Globus pallidus (tissue), 1 donor: ENCODE measurements at regions not wholly inside any gene's neighbourhood (a gene's known extent, or its start where the extent isn't known, plus 50 kb on each side); places are given as distances from the start of the nearest gene placed in this dataset.
"Not testable (repeated sequence)": the region's sequence is repeated elsewhere in the genome, so short reads cannot be mapped to it uniquely, and the experiment has no call there.

ENCODE experiments used
- DNase-seq: peaks from one replicate; pipeline ENCODE4 v3.0.0-alpha.2; 2015; ENCODE audit warnings: low spot score

DNA sequence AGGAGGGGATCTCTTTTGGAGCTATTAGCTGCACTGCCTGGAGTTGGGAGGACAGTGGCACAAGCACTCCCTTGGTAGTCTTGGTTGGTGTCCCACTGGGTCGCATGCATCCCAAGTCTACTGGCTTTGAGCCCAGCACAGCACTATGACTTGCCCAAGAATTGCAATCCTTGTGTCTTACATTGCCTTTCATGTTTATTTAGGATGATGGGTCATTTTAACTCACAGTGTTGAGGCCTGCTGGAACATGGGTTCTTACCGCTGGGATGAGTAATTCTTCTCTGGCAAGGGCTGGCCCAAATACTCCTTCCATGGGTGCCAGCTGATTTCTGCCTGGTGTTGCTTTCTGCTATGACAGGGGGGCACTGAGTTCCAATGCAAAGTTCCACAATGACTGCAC is 185.5 kb downstream of the TEX13C start:
- no peak for DNase-seq

DNA sequence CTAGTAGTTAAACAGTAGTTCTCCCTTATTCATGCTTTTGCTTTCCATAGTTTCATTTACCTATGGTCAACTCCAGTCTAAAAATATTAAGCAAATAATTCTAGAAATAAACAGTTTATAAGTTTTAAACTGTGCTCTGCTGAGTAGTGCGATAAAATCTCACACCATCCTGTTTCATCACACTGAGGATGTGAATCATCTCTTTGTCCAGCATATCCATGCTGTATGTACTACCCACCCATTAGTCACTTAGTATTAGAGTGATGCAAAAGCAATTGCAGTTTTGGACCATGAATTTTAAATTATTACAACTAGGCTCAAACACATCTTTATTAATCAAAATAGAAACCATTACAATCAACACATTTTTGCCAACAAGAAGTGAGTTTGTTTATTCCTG is 187.4 kb downstream of the TEX13C start:
- DNase-seq = no peak

DNA sequence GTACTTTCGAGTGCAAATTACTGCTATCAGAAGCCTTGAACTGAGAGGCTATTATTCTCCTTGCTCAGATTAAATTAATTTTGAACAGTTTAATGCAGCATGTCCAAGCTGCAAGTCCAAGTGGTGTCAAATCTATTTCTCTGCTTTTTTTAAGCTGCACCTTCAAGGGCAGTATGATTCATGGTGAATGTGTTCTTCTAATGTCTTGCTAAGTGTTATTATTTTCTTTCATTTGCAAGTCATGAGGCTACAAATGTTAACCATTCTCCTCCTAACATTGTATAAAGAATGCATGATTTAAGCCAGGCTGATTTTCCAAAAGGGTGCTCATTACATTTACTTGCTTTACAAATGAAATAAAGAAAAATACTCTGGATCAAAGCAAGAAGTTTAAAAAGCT is 200.4 kb downstream of the TEX13C start:
- DNase-seq = no peak

GRCh38 chrX:125522752-125523151 is 203.1 kb downstream of the TEX13C start:
- DNase-seq = no peak

DNA sequence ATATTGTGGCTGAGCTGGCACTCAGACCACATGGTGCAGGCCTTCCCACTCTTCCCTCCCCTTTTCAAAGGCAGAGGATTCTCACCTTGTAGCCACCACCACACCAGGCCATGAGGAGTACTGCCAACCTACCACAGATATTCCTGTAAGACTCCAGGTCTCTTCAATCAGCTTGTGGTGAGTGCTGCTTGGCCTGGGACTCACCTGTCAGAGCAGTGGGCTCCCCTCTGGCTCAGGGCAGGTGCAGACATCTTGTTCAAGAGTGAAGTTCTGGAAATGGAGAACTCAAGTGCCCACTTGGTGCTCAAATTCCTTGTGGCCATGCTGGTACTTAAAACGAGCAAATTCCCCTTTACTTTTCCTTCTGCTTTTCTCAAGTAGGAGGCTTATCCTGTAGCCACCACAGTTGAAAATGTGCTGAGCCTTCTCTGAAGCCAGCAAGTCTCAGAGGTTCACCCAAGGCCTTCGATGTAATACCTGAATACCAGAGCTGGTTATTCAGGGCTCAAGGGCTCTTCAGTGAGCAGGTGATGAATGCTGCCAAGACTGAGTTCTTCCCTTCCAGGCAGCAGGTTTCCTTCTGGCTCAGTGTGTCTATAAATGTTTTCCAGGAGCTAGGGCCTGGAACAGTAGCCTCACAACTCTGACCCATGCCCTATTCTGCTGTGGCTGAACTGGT is 212.9 kb downstream of the TEX13C start:
- DNase-seq = no peak

DNA sequence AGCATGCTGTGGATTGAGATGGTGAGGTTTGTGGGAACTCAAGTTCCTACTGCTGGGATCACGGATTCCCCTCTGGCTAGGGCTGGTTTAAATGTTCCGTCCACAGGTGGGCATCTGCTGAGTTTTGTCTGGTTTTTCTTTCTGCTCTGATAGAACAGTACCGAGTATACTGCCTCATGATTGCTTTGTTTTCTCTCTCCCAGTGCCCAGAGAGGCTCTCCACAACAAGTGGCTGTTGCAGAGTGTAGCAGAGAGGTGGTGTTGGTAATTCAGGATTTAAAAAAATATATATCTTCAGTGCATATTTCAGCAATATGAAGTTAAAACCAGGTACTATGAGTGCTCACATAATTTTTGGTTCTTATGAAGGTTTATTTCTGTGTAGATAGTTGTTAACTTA is 213.7 kb downstream of the TEX13C start:
- DNase-seq = no peak

DNA sequence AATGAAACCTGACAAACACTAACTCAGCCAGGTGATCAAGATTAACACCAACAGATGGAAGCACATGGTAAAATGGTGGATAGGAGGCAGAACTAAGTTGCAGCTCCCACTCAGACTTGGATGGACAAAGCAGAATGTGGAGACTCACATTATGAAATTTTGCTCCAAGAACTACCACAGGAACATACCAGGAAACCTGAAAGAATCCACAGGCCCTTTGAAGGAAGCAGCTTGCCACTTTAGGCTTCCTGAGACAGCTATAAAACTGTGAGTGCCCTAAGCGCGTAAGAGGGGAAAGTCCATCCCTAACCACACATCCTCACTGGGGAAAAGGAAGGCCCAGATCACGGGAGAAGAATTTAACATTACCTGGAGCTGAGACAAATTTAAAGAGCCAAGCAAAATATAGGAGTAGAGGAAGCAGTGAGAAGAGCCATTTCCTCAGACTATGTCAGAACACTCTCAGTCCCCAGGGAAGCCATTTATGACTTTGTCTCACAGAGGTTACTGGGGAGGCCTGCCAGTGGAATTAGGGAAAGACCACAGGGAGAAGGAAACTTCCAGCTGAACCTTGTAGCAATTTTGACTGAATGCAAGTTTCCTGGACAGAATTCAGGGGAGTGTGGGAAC is 224.5 kb downstream of the TEX13C start:
- no peak for DNase-seq

DNA sequence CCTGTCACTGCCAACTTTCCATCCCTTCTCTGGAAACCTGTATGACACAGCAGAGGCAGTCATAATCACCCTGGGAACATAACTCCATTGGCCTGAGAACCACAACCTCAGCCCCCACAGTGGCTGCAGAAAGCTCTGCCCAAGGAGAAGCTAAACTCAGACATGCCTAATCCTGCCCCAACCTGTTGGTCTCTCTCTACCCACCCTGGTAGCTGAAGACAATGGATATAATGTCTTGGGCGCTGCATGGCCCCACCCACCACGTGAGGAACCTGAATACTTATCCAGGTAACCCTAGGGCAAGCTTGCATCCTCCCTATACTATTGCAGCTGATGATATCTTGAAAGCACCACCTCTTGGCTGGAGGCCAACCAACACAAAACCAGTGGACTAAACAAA is 225.2 kb downstream of the TEX13C start:
- DNase-seq = no peak

DNA sequence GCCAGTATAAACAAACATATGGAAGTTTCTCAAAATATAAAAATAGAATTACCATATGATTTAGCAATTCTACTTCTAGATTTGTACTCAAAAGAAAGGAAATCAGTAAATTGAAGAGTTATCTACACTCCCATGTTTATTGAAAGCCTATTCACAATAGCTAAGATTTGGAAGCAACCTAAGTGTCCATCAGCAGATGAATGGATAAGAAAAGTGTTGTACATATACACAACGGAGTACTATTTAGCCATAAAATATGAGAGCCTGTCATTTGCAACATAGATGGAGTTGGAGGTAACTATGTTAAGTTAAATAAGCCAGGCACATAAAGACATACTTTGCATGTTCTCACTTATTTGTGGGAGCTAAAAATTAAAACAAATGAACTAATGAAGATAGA is 257.8 kb downstream of the TEX13C start:
- no peak for DNase-seq

DNA sequence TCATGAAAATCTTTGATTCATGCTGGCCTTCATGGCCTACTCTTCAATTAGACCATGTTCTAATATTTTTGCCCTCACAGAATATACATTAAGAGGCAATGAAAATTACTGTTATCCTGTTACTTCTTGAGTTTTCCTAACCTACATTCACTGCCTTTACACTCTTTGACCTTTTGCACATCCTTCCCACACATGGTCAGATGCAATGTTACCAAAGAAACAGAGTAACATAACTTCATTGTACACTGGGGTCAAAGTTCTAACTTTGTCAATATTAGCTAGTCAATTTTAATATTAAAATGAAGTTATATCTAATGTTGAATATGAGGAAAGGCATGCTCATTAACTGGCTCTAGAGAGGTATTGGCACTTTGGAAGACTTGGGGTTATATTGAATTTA is 284.8 kb downstream of the TEX13C start:
- no peak for DNase-seq

DNA sequence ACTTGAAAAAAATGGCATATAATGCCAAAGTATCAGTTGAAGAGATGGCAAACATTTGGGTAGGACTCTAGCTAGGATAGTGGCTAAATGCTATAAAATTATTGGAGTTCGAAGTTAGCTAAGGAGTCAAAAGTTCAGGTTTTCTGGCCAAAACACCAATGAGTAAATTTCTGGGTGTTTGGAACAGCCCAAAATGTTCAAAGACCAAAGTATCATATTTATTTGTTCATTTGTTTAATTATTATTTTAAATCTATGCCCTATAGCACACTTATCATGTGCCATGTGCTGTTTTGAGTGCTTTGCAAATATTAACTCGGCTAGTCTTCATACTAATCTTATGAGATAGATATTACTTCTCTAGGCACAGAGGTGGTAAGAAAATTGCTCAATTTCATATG is 285.5 kb downstream of the TEX13C start:
- DNase-seq = no peak

DNA sequence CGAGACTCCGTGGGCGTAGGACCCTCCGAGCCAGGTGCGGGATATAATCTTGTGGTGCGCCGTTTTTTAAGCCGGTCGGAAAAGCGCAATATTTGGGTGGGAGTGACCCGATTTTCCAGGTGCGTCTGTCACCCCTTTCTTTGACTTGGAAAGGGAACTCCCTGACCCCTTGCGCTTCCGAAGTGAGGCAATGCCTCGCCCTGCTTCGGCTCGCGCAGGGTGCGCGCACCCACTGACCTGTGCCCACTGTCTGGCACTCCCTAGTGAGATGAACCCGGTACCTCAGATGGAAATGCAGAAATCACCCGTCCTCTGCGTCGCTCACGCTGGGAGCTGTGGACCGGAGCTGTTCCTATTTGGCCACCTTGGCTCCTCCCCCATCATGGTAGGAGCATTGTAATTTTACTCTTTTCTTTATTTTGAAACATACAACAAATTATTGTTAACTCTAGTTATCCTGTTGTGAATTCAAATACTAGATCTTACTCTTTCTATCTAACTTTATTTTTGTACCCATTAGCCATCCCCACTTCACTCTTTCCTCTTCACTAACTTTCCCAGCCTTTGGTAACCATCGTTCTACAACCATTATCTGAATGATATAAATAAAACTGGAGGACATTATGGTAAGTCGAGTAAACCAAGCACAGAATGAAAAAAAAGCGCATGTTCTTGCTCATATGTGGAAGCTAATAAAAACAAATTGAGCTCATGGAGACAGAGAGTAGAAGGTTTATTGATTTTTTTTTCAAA is 295.1 kb downstream of the TEX13C start:
- DNase-seq = not testable (repeated sequence)

DNA sequence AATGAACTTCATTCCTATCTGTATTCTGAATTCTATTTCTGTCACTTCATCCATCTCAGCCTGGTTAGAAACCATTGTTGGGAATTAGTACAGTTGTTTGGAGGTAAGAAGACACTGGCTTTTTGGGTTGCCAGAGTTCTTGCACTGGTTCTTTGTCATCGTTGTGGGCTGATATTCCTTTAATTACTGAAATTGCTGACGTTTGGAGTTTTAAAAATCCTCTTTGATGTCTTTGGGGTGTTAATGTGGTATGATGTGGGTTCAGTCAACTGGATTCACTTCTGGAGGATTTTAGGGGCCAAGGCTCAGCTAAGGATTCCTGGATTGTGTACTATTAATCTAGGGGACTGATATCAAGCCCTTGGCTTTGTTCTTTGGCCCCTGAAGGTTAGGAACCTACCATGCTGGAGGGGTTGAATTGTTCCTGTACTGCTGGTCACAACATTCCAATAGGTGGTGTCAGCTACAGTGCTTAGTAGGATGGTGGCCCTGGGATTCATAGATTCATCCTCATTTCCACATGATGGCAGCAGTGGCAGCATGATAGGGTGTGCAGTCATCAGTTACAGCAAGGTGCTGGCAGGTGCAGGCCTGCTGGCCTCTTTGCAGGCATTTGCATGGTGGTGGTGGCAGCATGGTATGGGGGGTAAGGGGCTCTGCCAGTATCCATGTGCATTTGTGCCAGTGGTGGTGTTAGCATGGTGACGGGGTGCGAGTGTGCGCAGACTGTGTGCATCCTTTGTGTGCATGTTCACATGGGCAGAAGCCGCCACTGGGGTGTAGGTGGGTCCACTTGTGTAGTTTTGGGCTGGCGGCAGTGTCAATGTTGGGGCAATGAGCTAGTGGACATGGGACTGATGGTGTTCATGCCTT is 301.3 kb downstream of the TEX13C start:
- no peak for DNase-seq

GRCh38 chrX:125621588-125621927 is 301.9 kb downstream of the TEX13C start:
- DNase-seq = no peak

DNA sequence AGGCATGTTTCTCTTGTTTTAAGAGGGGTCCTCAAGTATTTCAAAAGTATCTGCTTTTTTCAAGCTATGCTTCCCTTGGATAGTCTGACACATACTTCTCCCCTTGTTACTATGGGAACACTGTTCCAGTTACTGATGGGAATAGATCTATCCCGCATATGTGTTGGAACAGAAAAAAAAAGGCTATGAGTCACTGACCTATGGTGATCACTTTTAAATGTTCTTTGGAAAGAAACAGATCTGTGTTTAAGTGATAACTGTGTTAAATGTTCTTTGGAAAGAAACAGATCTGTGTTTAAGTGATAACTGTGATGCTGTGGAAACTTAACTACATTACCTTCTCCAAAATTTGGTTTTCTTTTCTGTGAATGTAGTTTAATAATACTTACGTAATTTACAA is 303.2 kb downstream of the TEX13C start:
- DNase-seq = no peak

DNA sequence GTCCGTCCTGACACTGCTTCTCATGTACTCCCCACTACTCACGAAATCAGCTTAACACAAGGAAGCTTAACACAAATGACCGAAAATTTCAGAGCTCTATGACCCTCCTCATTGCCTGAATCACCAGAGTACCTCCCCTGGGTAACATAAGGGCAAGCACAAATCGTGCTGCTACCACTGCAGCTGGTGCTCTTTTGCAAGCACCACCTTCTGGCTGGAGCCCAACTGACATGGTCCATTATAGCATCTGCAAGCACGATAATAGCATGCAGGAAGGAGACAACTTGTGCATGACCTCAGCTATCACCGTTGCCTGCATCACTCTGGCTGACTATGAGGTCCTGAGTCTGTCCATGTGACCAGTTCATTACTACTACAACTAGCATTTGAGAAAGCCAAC is 308.0 kb downstream of the TEX13C start:
- DNase-seq = no peak

DNA sequence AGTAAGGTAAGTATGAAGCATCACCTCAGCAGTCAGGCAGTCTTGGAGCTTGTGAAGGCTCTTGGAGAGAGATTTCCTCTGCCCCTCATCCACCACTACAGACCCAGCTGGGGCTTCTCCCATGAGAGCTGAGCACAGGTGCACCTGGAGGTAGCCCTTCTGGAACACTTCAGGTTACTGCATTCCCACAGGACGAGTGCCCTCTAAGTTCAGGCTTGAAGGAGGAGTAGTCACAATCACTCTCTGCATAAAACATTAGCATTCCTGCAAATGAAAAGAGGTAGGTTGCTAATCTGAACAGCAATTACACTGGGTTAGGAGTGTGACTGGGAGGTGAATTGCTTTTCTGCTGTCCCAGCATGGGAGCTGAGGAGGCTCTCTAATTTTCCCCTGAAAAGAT is 308.8 kb downstream of the TEX13C start:
- no peak for DNase-seq

- no peak for DNase-seq
Measured at GRCh38 chrX:125641405-125641804, 321.7 kb downstream of the TEX13C start.

DNA sequence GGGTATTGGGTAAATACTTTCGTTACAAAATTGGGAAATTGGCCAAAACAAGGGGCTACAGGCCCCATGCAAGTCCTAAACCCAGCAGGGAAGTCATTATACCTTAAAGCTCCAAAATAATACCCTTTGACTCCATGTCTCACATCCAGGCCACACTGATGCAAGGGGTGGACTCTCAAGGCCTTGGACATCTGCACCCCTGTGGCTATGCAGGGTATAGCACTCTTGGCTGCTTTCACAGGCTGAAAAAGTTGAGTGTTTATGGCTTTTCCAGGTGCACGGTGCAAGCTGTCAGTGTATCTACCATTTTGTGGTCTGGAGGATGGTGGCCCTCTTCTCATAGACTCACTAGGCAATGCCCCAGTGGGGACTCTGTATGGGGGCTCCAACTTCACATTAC is 326.5 kb downstream of the TEX13C start:
- DNase-seq = no peak

GRCh38 chrX:125651426-125651825 is 331.8 kb downstream of the TEX13C start:
- no peak for DNase-seq

- no peak for DNase-seq
Measured at GRCh38 chrX:125654501-125654900, 334.8 kb downstream of the TEX13C start.

- no peak for DNase-seq
Measured at GRCh38 chrX:125673758-125674157, 354.1 kb downstream of the TEX13C start.

DNA sequence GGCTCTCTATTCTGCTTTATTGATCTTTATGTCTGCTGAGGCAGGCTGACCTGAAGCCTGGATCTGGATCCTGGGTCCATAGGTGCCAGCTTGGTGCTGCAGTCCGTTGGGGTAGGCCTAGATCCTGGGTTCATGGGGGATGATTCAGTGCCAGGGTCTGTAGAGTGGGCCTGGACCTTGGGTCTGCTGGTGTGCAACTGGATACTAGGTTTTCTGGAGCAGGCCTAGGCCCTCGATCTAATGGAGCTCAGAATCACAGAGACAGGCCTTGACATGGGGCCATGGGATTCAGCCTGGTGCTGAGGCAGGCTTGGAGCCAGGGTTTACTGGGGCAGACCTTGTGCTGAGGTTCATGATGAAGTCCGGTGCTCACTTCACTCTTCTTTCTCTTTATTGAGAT is 358.6 kb downstream of the TEX13C start:
- no peak for DNase-seq
